GM23248 (cell line): ENCODE measurements at regions not wholly inside any gene's neighbourhood (a gene's known extent, or its start where the extent isn't known, plus 50 kb on each side); places are given as distances from the start of the nearest gene placed in this dataset.
"Not testable (repeated sequence)": the region's sequence is repeated elsewhere in the genome, so short reads cannot be mapped to it uniquely, and the experiment has no call there.

ENCODE experiments used
- EZH2 ChIP-seq: fragments of 200-600 bp; sonication (generic); IDR thresholded peaks from 2 replicates; pipeline ENCODE4 v1.6.1; 2018; ENCODE audit warnings: antibody characterized with exemption, mild to moderate bottlenecking; ENCODE audit not compliant: insufficient read depth, poor library complexity, severe bottlenecking
- EZH2phosphoT487 ChIP-seq: fragments of 200-600 bp; sonication (generic); IDR thresholded peaks from 2 replicates; pipeline ENCODE4 v1.6.1; 2018; ENCODE audit warnings: antibody characterized with exemption, moderate library complexity, mild to moderate bottlenecking, low read depth; ENCODE audit not compliant: insufficient read depth

- TF ChIP-seq EZH2phosphoT487, EZH2: not testable (repeated sequence)
Observed at GRCh38 chr13:22881721-22882608, 298.8 kb upstream of the SGCG start.
